Hepatocyte (in vitro differentiated cells): ENCODE measurements at regions not wholly inside any gene's neighbourhood (a gene's known extent, or its start where the extent isn't known, plus 50 kb on each side); places are given as distances from the start of the nearest gene placed in this dataset.

ENCODE experiments used
- DNase-seq: peaks from one replicate; pipeline ENCODE4 v3.0.0-alpha.2; 2016; ENCODE audit warnings: low spot score
- H2AFZ ChIP-seq: fragments of 200-600 bp; sonication (generic); 2 replicates; pipeline ENCODE4 v1.6.0; 2016; ENCODE audit warnings: antibody characterized with exemption, mild to moderate bottlenecking
- H3K27ac ChIP-seq: fragments of 200-600 bp; sonication (generic); 2 replicates; pipeline ENCODE4 v1.5.1; 2016; ENCODE audit warnings: mild to moderate bottlenecking
- H3K27me3 ChIP-seq: fragments of 200-600 bp; sonication (generic); 2 replicates; pipeline ENCODE4 v1.6.1; 2016
- H3K36me3 ChIP-seq: fragments of 200-600 bp; sonication (generic); replicated peaks from 2 replicates; pipeline ENCODE4 v1.5.1; 2016; ENCODE audit warnings: low read depth; ENCODE audit not compliant: insufficient read depth
- H3K4me1 ChIP-seq: fragments of 200-600 bp; sonication (generic); 2 replicates; pipeline ENCODE4 v1.5.1; 2016; ENCODE audit warnings: mild to moderate bottlenecking, moderate library complexity; ENCODE audit not compliant: insufficient read depth
- H3K4me2 ChIP-seq: fragments of 200-600 bp; sonication (generic); 2 replicates; pipeline ENCODE4 v1.6.0; 2016
- H3K4me3 ChIP-seq: fragments of 200-600 bp; sonication (generic); 2 replicates; pipeline ENCODE4 v1.5.1; 2016; ENCODE audit warnings: mild to moderate bottlenecking
- H3K79me2 ChIP-seq: fragments of 200-600 bp; sonication (generic); 2 replicates; pipeline ENCODE4 v1.6.0; 2017; ENCODE audit warnings: mild to moderate bottlenecking
- H3K9me2 ChIP-seq: fragments of 200-600 bp; sonication (generic); replicated peaks from 2 replicates; pipeline ENCODE4 v1.6.0; 2017; ENCODE audit warnings: mild to moderate bottlenecking; ENCODE audit not compliant: insufficient read depth
- H3K9me3 ChIP-seq: fragments of 200-600 bp; sonication (generic); 2 replicates; pipeline ENCODE4 v1.5.1; 2016; ENCODE audit warnings: low read depth, mild to moderate bottlenecking
- H4K20me1 ChIP-seq: fragments of 200-600 bp; sonication (generic); 2 replicates; pipeline ENCODE4 v1.6.0; 2016; ENCODE audit warnings: mild to moderate bottlenecking; ENCODE audit not compliant: insufficient read depth, poor library complexity, severe bottlenecking
- EZH2 ChIP-seq: fragments of 200-600 bp; sonication (generic); IDR thresholded peaks from 2 replicates; pipeline ENCODE4 v1.6.1; 2016; ENCODE audit warnings: antibody characterized with exemption, mild to moderate bottlenecking, borderline replicate concordance
- EZH2phosphoT487 ChIP-seq: fragments of 200-600 bp; sonication (generic); IDR thresholded peaks from one replicate; pipeline ENCODE4 v1.6.1; 2018; ENCODE audit warnings: antibody characterized with exemption, mild to moderate bottlenecking, low read depth, moderate library complexity; ENCODE audit not compliant: unreplicated experiment, severe bottlenecking
- WGBS: methylation state at CpG from one replicate; pipeline ENCODE4 v1.1.6; 2016; ENCODE audit warnings: low lambda C conversion rate; ENCODE audit errors: missing lambda C conversion rate; 5-methylcytosine and 5-hydroxymethylcytosine counted together
- TF ChIP-seq, protein P1 (sequence below): fragments of 200-600 bp; sonication (generic); IDR thresholded peaks from 2 replicates; pipeline ENCODE4 v1.5.1; 2016; ENCODE audit warnings: antibody characterized with exemption, mild to moderate bottlenecking; ENCODE audit not compliant: poor library complexity

DNA sequence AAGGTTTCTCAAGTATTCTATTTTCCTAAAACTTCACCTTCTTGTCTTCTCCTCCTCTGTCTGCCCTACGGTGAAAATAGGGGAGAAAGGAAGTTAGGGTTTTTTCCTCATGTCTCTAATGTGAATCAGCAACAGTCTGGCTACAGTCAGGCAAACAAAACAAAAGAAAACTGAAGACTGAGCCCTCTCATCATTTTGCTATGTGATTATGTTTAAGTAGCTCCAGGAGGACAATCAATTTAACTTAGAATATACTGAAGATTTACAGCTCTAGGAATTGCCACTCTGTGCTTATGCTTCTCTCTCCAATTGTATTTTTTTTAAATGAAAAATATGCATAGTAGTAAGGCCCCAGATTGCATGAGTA is 316.2 kb downstream of the GPAT3 start:
- Histone ChIP-seq H2AFZ (no peak overlapping the region), H3K4me3 (no peak overlapping the region), H4K20me1 (no peaks in the 10 kb centered on the region), H3K9me3 (no peaks in the 10 kb centered on the region), H3K9me2 (no peaks in the 10 kb centered on the region), H3K36me3 (no peaks in the 10 kb centered on the region), H3K4me2 (no peak overlapping the region), H3K27me3 (no peaks in the 10 kb centered on the region), H3K27ac (no peak overlapping the region), H3K4me1 (peaks cover 7% of the 10 kb centered on the region), H3K79me2 (no peaks in the 10 kb centered on the region)
- TF ChIP-seq, protein P1, sequence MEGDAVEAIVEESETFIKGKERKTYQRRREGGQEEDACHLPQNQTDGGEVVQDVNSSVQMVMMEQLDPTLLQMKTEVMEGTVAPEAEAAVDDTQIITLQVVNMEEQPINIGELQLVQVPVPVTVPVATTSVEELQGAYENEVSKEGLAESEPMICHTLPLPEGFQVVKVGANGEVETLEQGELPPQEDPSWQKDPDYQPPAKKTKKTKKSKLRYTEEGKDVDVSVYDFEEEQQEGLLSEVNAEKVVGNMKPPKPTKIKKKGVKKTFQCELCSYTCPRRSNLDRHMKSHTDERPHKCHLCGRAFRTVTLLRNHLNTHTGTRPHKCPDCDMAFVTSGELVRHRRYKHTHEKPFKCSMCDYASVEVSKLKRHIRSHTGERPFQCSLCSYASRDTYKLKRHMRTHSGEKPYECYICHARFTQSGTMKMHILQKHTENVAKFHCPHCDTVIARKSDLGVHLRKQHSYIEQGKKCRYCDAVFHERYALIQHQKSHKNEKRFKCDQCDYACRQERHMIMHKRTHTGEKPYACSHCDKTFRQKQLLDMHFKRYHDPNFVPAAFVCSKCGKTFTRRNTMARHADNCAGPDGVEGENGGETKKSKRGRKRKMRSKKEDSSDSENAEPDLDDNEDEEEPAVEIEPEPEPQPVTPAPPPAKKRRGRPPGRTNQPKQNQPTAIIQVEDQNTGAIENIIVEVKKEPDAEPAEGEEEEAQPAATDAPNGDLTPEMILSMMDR, result no peak
- no peak for TF ChIP-seq EZH2
- TF ChIP-seq EZH2phosphoT487, result no peak
- WGBS, result 41% methylated on average over 1 of the region's 1 CpG
- DNase-seq, result no peak

DNA sequence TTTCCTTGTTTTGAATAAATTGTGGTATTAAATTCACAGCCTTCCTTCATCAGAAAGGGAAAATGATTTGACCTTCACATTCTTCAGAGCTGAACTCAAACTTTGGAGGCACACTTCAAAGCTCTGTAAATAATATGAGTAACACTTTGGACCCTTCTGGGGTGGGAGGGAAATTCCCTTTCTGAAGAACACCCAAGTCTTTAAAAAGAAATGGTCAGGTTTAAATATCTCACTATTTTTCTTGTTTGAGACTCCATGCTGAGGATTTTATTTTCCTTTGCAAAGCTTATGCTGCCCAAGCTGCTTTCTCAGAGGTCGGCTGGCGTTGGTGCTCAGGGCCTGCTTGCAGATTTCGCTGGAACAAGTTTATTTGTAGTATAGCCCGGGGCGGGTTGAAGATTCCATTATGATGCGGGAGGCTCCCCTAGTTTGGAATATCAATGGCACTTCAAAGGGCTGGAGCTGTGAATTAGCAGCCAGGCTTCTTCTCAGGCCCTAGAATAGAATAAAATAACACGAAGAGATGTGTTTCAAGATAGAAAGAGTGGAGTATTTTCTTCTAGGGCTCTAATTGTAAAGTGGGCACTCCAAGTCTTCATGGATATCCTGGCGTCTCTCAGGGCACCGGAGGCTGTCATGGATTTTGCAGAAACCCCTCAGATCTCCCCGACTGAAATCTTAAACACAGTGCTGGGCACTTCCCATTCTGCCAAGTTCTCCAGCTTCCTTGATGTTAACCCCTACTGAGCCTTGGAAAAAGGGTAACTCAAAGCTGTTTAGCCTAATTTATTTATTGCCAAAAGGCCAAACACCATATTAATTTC is 315.6 kb downstream of the GPAT3 start:
- H3K79me2 ChIP-seq, result no peaks in the 10 kb centered on the region
- no peaks in the 10 kb centered on the region for H4K20me1 ChIP-seq
- H3K9me2 ChIP-seq, result no peaks in the 10 kb centered on the region
- H3K27ac ChIP-seq, result no peak overlapping the region
- TF ChIP-seq, protein P1, result no peak
- TF ChIP-seq EZH2phosphoT487, result no peak
- no peak for TF ChIP-seq EZH2
- H3K4me1 ChIP-seq, result peaks cover 7% of the 10 kb centered on the region
- H3K4me2 ChIP-seq, result peak overlapping the region; percentile 24
- no peaks in the 10 kb centered on the region for H3K36me3 ChIP-seq
- peak; percentile 12 for DNase-seq
- WGBS, result 25% methylated on average over 10 of the region's 10 CpGs
- H3K4me3 ChIP-seq, result no peak overlapping the region
- H3K27me3 ChIP-seq, result no peaks in the 10 kb centered on the region
- no peaks in the 10 kb centered on the region for H3K9me3 ChIP-seq
- no peak overlapping the region for H2AFZ ChIP-seq

DNA sequence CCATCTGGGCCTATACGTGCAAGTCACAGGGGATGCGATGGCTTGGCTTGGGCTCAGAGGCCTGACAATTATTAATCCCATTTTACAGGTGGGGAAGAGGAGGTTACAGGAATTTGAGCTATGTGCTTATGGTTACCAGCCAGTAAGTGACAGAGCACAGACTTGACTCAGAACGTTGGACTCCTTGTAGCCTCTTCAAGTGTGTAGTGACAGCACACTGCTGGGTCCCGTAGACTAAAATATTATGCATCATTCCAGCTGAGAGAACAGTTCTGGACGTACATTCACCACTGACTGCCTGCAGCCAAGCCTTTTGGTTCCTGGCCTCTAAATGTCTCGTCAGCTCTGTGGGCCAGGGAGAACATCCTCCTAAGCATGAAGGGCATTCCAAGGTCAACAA is 314.5 kb downstream of the GPAT3 start:
- no peak for DNase-seq
- Histone ChIP-seq H3K27me3 (no peaks in the 10 kb centered on the region), H2AFZ (no peak overlapping the region), H3K9me3 (no peaks in the 10 kb centered on the region), H3K4me1 (peaks cover 7% of the 10 kb centered on the region), H3K9me2 (no peaks in the 10 kb centered on the region), H4K20me1 (no peaks in the 10 kb centered on the region), H3K4me3 (no peak overlapping the region), H3K36me3 (no peaks in the 10 kb centered on the region), H3K79me2 (no peaks in the 10 kb centered on the region), H3K4me2 (no peak overlapping the region), H3K27ac (no peak overlapping the region)
- WGBS, result 76% methylated on average over 6 of the region's 6 CpGs
- TF ChIP-seq EZH2phosphoT487, result no peak
- no peak for TF ChIP-seq EZH2
- TF ChIP-seq, protein P1, result no peak
